ENCODE measurements at regions not wholly inside any gene's neighbourhood (a gene's known extent, or its start where the extent isn't known, plus 50 kb on each side); places are given as distances from the start of the nearest gene placed in this dataset.

DNA sequence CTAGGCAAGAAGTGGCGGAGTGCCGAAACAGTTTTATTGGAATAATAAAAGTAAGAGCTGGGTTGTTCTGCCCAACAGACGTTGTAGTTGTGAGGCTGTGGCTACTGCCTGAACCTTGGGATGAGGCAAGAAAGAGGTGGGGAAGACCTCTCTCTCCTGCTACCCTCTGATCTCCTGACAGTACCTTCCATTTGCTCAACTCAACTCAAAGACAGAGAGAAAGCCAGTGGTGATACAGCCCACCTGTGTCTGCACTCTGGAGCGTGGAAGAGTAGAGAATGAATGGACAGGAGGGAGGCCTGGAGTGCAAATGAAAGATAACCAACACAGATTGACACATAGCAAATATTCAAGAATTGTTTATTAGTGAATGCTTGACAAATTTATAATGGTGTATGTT lies 590.3 kb downstream of the NYAP2 start:
- Histone ChIP-seq H3K4me2 (no peak overlapping the region), H3K36me3 (replicated peaks; ENCODE audit: insufficient read depth, low read depth) (no peaks in the 10 kb centered on the region), H3K4me3 (no peak overlapping the region), H4K20me1 (ENCODE audit: insufficient read depth, poor library complexity, severe bottlenecking) (no peaks in the 10 kb centered on the region), H2AFZ (no peak overlapping the region), H3K27me3 (no peaks in the 10 kb centered on the region), H3K79me2 (no peaks in the 10 kb centered on the region), H3K27ac (no peak overlapping the region), H3K4me1 (ENCODE audit: insufficient read depth) (no peaks in the 10 kb centered on the region), H3K9me2 (replicated peaks; ENCODE audit: insufficient read depth) (no peaks in the 10 kb centered on the region), H3K9me3 (ENCODE audit: low read depth) (no peaks in the 10 kb centered on the region)
- no peak for TF ChIP-seq EZH2 (IDR thresholded peaks at IDR 0.05; ENCODE audit: borderline replicate concordance)
- no peak for TF ChIP-seq EZH2phosphoT487 (IDR thresholded peaks at IDR 0.05; ENCODE audit: low read depth, severe bottlenecking, unreplicated experiment)
- whole genome bisulfite sequencing (ENCODE audit: low lambda C conversion rate, missing lambda C conversion rate): 87% methylated on average over 4 of the region's 4 CpGs
- no peak for DNase-seq (ENCODE audit: low spot score)

DNA sequence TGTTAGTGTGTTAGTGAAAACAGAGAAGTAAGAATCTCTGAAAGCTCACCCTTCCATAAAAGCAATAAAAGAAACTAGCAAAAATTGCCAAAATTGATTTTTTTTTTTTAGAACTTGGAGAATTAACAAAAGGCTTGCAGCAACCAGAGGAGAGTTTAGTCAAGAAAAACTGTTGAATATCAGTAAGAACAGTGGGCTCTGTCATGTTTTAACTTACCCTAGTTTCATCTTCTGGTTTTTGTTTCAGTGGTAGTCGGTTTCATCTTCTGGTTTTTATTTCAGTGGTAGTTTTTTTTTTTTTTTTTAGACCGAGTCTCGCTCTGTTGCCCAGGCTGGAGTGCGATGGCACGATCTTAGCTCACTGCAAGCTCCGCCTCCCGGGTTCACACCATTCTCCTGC lies 580.9 kb downstream of the NYAP2 start:
- Histone ChIP-seq H3K36me3 (replicated peaks; ENCODE audit: insufficient read depth, low read depth) (no peaks in the 10 kb centered on the region), H3K4me3 (no peak overlapping the region), H3K4me1 (ENCODE audit: insufficient read depth) (no peaks in the 10 kb centered on the region), H3K9me3 (ENCODE audit: low read depth) (no peaks in the 10 kb centered on the region), H3K79me2 (no peaks in the 10 kb centered on the region), H3K4me2 (no peak overlapping the region), H3K27ac (no peak overlapping the region), H2AFZ (no peak overlapping the region), H3K27me3 (no peaks in the 10 kb centered on the region), H3K9me2 (replicated peaks; ENCODE audit: insufficient read depth) (no peaks in the 10 kb centered on the region), H4K20me1 (ENCODE audit: insufficient read depth, poor library complexity, severe bottlenecking) (no peaks in the 10 kb centered on the region)
- DNase-seq (ENCODE audit: low spot score): no peak
- TF ChIP-seq, protein P1, sequence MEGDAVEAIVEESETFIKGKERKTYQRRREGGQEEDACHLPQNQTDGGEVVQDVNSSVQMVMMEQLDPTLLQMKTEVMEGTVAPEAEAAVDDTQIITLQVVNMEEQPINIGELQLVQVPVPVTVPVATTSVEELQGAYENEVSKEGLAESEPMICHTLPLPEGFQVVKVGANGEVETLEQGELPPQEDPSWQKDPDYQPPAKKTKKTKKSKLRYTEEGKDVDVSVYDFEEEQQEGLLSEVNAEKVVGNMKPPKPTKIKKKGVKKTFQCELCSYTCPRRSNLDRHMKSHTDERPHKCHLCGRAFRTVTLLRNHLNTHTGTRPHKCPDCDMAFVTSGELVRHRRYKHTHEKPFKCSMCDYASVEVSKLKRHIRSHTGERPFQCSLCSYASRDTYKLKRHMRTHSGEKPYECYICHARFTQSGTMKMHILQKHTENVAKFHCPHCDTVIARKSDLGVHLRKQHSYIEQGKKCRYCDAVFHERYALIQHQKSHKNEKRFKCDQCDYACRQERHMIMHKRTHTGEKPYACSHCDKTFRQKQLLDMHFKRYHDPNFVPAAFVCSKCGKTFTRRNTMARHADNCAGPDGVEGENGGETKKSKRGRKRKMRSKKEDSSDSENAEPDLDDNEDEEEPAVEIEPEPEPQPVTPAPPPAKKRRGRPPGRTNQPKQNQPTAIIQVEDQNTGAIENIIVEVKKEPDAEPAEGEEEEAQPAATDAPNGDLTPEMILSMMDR (IDR thresholded peaks at IDR 0.05; ENCODE audit: poor library complexity): no peak
- no peak for TF ChIP-seq EZH2phosphoT487 (IDR thresholded peaks at IDR 0.05; ENCODE audit: low read depth, severe bottlenecking, unreplicated experiment)
- TF ChIP-seq EZH2 (IDR thresholded peaks at IDR 0.05; ENCODE audit: borderline replicate concordance): no peak
- 95% methylated on average over 1 of the region's 7 CpGs for WGBS (ENCODE audit: low lambda C conversion rate, missing lambda C conversion rate)

- Histone ChIP-seq H3K4me1 (ENCODE audit: insufficient read depth) (no peaks in the 10 kb centered on the region), H3K4me3 (no peak overlapping the region)
These were observed 571.9 kb downstream of the NYAP2 start for GRCh38 chr2:225971433-225971832.

GRCh38 chr2:225948903-225949302 lies 549.4 kb downstream of the NYAP2 start:
- WGBS (ENCODE audit: low lambda C conversion rate, missing lambda C conversion rate): 67% methylated on average over 4 of the region's 4 CpGs
- Histone ChIP-seq H2AFZ (no peak overlapping the region), H3K27ac (no peak overlapping the region)

More at GRCh38 chr2:225971433-225971832, 571.9 kb downstream of the NYAP2 start:
- no peaks in the 10 kb centered on the region for H3K9me3 ChIP-seq (ENCODE audit: low read depth)
- no peak overlapping the region for H3K27ac ChIP-seq
- no peaks in the 10 kb centered on the region for H3K79me2 ChIP-seq
- H2AFZ ChIP-seq: no peak overlapping the region
- no peak for TF ChIP-seq EZH2phosphoT487 (IDR thresholded peaks at IDR 0.05; ENCODE audit: low read depth, severe bottlenecking, unreplicated experiment)
- TF ChIP-seq, protein P1 (IDR thresholded peaks at IDR 0.05; ENCODE audit: poor library complexity): no peak
- no peak for TF ChIP-seq EZH2 (IDR thresholded peaks at IDR 0.05; ENCODE audit: borderline replicate concordance)
- no peaks in the 10 kb centered on the region for H4K20me1 ChIP-seq (ENCODE audit: insufficient read depth, poor library complexity, severe bottlenecking)
- no peaks in the 10 kb centered on the region for H3K9me2 ChIP-seq (replicated peaks; ENCODE audit: insufficient read depth)
- no peaks in the 10 kb centered on the region for H3K27me3 ChIP-seq
- no peaks in the 10 kb centered on the region for H3K36me3 ChIP-seq (replicated peaks; ENCODE audit: insufficient read depth, low read depth)
- 97% methylated on average over 3 of the region's 3 CpGs for WGBS (ENCODE audit: low lambda C conversion rate, missing lambda C conversion rate)
- DNase-seq (ENCODE audit: low spot score): no peak
- no peak overlapping the region for H3K4me2 ChIP-seq

More at GRCh38 chr2:225948903-225949302, 549.4 kb downstream of the NYAP2 start:
- Histone ChIP-seq H3K36me3 (replicated peaks; ENCODE audit: insufficient read depth, low read depth) (no peaks in the 10 kb centered on the region), H3K4me2 (no peak overlapping the region), H3K9me3 (ENCODE audit: low read depth) (no peaks in the 10 kb centered on the region), H4K20me1 (ENCODE audit: insufficient read depth, poor library complexity, severe bottlenecking) (no peaks in the 10 kb centered on the region), H3K9me2 (replicated peaks; ENCODE audit: insufficient read depth) (no peaks in the 10 kb centered on the region), H3K27me3 (no peaks in the 10 kb centered on the region), H3K79me2 (no peaks in the 10 kb centered on the region), H3K4me1 (ENCODE audit: insufficient read depth) (no peaks in the 10 kb centered on the region), H3K4me3 (no peak overlapping the region)
- no peak for TF ChIP-seq EZH2 (IDR thresholded peaks at IDR 0.05; ENCODE audit: borderline replicate concordance)
- TF ChIP-seq, protein P1 (IDR thresholded peaks at IDR 0.05; ENCODE audit: poor library complexity): no peak
- TF ChIP-seq EZH2phosphoT487 (IDR thresholded peaks at IDR 0.05; ENCODE audit: low read depth, severe bottlenecking, unreplicated experiment): no peak
- no peak for DNase-seq (ENCODE audit: low spot score)

All from hepatocyte (in vitro differentiated cells).